ENCODE measurements at regions not wholly inside any gene's neighbourhood (a gene's known extent, or its start where the extent isn't known, plus 50 kb on each side); places are given as distances from the start of the nearest gene placed in this dataset.

DNA sequence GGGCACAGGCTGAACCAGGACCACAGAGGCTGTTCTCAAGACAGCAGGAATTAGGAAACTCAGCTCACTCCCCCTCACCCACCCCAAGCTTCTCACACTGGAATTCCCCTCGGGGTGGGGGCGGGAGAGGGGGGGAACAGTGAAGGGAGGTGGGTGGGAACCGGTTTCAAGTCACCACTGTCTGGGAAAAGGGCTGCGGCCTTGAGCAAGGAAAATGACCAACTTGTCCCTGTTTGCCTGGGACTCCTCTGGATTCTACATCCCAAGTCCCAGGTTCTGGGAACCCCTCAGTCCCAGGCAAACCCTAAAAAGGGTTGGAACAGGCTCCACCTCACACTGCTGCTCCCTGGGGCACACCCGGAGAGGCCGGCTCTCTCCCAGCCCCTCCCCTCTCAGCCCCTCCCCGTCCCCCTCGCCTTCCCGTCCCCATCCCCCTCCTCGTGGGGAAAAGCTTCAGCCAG, 230.7 kb downstream of the TFAP2C start:
- Mint-ChIP-seq H3K9me3 (no peaks in the 10 kb centered on the region), H3K4me3 (no peak overlapping the region), H3K27ac (no peak overlapping the region), H3K36me3 (ENCODE audit: low read depth) (no peaks in the 10 kb centered on the region), H3K4me1 (ENCODE audit: low read depth) (no peaks in the 10 kb centered on the region), H3K27me3 (ENCODE audit: low read depth) (peaks cover 13% of the 10 kb centered on the region)

DNA sequence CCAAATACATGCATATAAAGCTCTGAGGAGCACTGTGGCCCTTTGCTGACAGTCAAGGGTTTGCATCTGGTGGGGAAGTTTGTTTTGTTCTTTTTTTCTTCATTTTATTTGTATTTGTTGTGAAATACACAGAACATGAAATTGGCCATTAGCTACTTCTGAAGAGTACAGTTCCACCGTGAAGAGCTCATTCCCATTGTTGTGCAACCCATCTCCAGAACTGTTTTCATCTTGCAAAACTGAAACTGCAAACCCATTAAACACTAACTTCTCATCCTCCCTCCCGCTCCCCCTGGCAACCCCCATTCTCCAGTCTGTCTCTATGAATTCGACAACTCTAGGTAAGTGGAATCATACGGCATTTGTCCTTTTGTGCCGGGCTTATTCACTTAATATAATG, 231.3 kb downstream of the TFAP2C start:
- Mint-ChIP-seq H3K9me3 (no peaks in the 10 kb centered on the region), H3K27me3 (ENCODE audit: low read depth) (peaks cover 13% of the 10 kb centered on the region), H3K4me1 (ENCODE audit: low read depth) (no peaks in the 10 kb centered on the region), H3K36me3 (ENCODE audit: low read depth) (no peaks in the 10 kb centered on the region), H3K4me3 (no peak overlapping the region), H3K27ac (no peak overlapping the region)

DNA sequence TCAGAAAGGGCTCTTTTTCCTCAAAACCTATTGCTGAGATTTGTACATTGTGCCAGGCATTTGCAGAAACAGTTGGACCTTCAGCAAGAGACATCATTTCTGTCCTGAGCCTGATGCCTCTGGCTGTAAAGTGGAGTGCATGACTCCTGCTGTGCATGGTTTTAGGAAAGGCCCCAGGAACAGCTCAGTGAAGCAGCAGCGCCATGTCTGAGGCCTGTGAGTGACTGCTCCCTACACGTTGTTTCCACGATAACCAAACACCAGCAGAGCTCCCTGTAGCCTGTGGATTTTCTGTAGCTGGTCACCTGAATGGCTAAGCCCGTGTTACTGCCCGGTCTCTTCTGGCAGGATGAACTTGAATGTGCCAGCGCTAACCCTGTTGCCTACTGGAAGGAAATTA, 232.5 kb downstream of the TFAP2C start:
- Mint-ChIP-seq H3K9me3 (no peaks in the 10 kb centered on the region), H3K27ac (no peak overlapping the region), H3K27me3 (ENCODE audit: low read depth) (peaks cover 13% of the 10 kb centered on the region), H3K4me1 (ENCODE audit: low read depth) (no peaks in the 10 kb centered on the region), H3K36me3 (ENCODE audit: low read depth) (no peaks in the 10 kb centered on the region), H3K4me3 (no peak overlapping the region)

- H3K36me3 Mint-ChIP-seq (ENCODE audit: low read depth) = no peaks in the 10 kb centered on the region
- H3K4me3 Mint-ChIP-seq = no peak overlapping the region
- H3K27ac Mint-ChIP-seq = no peak overlapping the region
- no peaks in the 10 kb centered on the region for H3K9me3 Mint-ChIP-seq
- H3K27me3 Mint-ChIP-seq (ENCODE audit: low read depth) = peaks cover 13% of the 10 kb centered on the region
- H3K4me1 Mint-ChIP-seq (ENCODE audit: low read depth) = no peaks in the 10 kb centered on the region
These were observed 235.9 kb downstream of the TFAP2C start for GRCh38 chr20:56865055-56865454.

- Mint-ChIP-seq H3K4me1 (ENCODE audit: low read depth) (no peaks in the 10 kb centered on the region), H3K4me3 (no peak overlapping the region), H3K9me3 (no peaks in the 10 kb centered on the region), H3K27ac (no peak overlapping the region), H3K36me3 (ENCODE audit: low read depth) (no peaks in the 10 kb centered on the region), H3K27me3 (ENCODE audit: low read depth) (peaks cover 5% of the 10 kb centered on the region)
These were observed 238.0 kb downstream of the TFAP2C start for GRCh38 chr20:56867128-56867527.

DNA sequence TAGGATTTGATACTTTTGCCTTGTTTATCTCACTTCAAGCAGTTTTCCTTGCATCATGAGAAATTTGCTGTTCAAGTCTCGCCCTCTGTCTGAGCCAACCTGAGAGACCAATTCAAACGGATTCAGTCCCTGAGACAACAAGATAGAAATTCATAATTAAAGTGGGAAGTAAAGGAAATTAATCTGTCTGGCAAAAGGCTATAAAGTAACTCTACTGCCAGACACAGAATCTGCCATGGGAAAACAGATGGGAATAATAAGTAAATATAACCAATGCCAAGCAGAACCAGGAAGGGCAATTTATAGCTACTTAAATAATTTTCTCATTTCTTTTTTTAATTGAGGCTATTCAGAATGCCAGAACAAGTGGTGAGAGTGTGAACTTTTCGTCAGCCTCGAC, 239.6 kb downstream of the TFAP2C start:
- H3K9me3 Mint-ChIP-seq = no peaks in the 10 kb centered on the region
- H3K4me3 Mint-ChIP-seq = no peak overlapping the region
- no peaks in the 10 kb centered on the region for H3K36me3 Mint-ChIP-seq (ENCODE audit: low read depth)
- no peaks in the 10 kb centered on the region for H3K4me1 Mint-ChIP-seq (ENCODE audit: low read depth)
- H3K27me3 Mint-ChIP-seq (ENCODE audit: low read depth) = peaks cover 4% of the 10 kb centered on the region
- H3K27ac Mint-ChIP-seq = no peak overlapping the region

GRCh38 chr20:56870271-56870670, 241.2 kb downstream of the TFAP2C start:
- Mint-ChIP-seq H3K27ac (no peak overlapping the region), H3K4me3 (no peak overlapping the region), H3K9me3 (no peaks in the 10 kb centered on the region), H3K36me3 (ENCODE audit: low read depth) (no peaks in the 10 kb centered on the region), H3K27me3 (ENCODE audit: low read depth) (no peaks in the 10 kb centered on the region), H3K4me1 (ENCODE audit: low read depth) (no peaks in the 10 kb centered on the region)

DNA sequence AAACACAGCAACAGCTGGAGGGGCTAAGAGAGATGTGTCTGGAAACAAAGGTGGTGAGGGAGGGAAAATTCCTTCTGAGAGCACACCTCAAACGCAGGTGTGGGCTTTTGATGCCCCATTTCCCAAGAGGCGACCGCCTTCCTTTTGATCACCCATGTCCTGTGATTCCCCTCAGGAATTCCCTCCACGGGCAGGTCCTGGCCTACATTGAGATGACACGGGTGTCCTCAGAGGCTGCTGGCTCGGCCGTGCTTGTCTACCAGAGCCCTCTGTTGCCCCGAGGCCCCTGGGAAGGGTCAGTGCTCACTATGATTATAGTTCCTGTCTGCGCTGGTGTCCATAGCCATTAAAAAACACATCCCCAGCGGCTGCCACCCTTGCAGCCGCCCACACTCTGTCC, 242.6 kb downstream of the TFAP2C start:
- Mint-ChIP-seq H3K4me1 (ENCODE audit: low read depth) (no peaks in the 10 kb centered on the region), H3K27me3 (ENCODE audit: low read depth) (no peaks in the 10 kb centered on the region), H3K27ac (no peak overlapping the region), H3K9me3 (no peaks in the 10 kb centered on the region), H3K4me3 (no peak overlapping the region), H3K36me3 (ENCODE audit: low read depth) (no peaks in the 10 kb centered on the region)

DNA sequence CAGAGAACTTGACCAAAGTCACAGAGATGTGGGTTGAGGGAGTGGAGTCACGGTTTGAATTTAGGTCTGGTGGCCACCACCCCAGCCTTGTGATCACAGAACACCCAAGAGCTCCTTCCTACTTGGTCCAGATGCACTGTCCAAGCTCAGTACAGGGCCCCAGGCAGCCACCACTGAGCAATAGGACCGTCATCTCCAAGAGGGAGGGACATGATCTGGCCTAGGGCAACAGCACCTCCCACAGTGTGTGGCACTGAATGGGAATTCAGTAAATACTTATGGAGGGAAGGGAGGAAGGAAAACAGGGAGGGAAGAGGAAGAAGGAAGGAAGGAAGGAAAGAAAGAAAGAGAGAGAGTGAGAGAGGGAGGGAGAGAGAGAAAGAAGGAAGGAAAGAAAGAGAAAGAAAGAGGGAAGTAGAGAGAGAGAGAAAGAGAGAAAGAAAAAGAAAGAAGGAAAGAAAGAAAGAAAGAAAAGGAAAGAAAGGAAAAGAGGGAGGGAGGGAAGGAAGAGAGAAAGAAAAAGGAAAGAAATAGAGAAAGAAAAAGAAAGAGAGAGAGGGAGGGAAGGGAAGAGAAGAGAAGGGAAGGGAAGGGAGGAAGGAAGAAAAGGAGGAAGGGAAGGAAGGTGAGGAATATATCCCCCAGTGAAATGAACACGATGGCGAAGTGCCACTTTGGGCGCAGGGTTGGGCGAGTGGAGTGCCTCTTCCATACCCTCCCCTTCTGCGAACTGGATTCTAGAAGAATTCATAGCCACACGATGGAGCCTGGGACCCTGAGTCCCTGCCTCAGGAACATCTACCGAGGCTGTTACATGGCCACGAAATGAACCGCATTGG, 243.7 kb downstream of the TFAP2C start:
- Mint-ChIP-seq H3K27ac (no peak overlapping the region), H3K36me3 (ENCODE audit: low read depth) (no peaks in the 10 kb centered on the region), H3K9me3 (no peaks in the 10 kb centered on the region), H3K27me3 (ENCODE audit: low read depth) (no peaks in the 10 kb centered on the region), H3K4me1 (ENCODE audit: low read depth) (no peaks in the 10 kb centered on the region), H3K4me3 (no peak overlapping the region)

DNA sequence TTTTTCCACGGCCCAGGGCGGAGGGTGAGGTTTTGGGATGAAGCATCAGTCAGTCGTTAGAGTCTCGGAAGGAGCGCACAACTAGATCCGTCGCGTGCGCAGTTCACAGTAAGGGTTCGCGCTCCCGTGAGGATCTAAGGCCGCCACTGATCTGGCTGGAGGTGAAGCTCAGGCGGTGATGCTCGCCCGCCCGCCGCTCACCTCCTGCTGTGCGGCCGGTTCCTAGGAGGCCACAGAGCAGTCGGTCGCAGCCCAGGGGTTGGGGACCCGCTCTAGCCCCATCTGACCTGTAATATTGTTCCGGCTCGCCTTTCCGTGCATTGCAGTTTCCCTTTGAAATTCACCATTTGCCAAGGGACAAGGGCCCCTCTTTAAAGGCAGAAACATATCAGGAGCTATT, 244.7 kb downstream of the TFAP2C start:
- H3K4me1 Mint-ChIP-seq (ENCODE audit: low read depth) = no peaks in the 10 kb centered on the region
- H3K27me3 Mint-ChIP-seq (ENCODE audit: low read depth) = no peaks in the 10 kb centered on the region
- no peak overlapping the region for H3K4me3 Mint-ChIP-seq
- no peaks in the 10 kb centered on the region for H3K9me3 Mint-ChIP-seq
- no peaks in the 10 kb centered on the region for H3K36me3 Mint-ChIP-seq (ENCODE audit: low read depth)
- H3K27ac Mint-ChIP-seq = no peak overlapping the region

DNA sequence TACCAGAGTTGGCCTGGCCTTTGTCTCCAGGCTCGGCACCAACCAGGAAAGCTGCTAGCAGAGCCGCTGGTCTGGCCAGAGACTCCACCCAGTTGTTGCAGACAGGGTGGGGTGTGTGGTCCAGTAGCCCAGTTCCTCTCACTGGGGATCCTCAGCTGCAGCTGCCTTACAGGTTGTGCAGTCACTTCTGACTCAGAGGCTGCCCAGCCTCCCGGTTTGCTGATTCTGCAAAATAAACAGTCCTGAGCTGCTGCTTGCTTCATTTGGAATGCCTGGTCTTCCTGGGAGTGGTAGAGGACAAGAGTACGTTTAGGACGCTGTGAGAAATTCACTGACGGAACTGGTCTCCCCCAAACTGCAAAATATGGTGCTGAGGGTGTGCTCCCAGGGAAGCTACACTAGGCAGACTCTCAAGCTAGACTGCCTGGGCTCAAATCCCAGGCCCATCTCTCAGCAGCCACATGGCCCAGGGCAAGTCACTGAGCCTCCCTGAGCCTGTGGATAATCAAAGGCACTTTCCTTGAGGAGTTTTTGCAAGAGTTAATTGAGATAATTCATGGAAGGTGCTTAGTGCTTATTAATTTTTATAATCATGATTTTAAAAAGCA, 246.1 kb downstream of the TFAP2C start:
- Mint-ChIP-seq H3K27me3 (ENCODE audit: low read depth) (no peaks in the 10 kb centered on the region), H3K4me1 (ENCODE audit: low read depth) (no peaks in the 10 kb centered on the region), H3K4me3 (no peak overlapping the region), H3K27ac (no peak overlapping the region), H3K9me3 (no peaks in the 10 kb centered on the region), H3K36me3 (ENCODE audit: low read depth) (no peaks in the 10 kb centered on the region)

DNA sequence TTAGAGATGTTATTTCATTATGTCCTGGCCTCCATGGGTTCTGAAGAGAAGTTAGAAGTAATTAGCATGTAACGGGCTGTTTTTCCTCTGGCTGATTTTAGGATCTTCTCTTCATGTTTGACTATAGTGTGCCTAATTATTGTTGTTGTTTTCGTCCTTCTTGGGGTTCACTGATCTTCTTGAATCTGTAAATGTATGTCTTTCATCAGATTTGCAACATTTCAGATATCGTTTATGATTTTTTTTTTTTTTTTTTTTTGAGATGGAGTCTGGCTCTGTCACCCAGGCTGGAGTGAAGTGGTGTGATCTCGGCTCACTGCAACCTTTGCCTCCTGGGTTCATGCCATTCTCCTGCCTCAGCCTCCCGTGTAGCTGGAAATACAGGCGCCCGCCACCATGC, 246.7 kb downstream of the TFAP2C start:
- H3K9me3 Mint-ChIP-seq = no peaks in the 10 kb centered on the region
- no peaks in the 10 kb centered on the region for H3K36me3 Mint-ChIP-seq (ENCODE audit: low read depth)
- no peaks in the 10 kb centered on the region for H3K27me3 Mint-ChIP-seq (ENCODE audit: low read depth)
- no peaks in the 10 kb centered on the region for H3K4me1 Mint-ChIP-seq (ENCODE audit: low read depth)
- H3K27ac Mint-ChIP-seq = no peak overlapping the region
- H3K4me3 Mint-ChIP-seq = no peak overlapping the region

GRCh38 chr20:56885521-56885920, 256.4 kb downstream of the TFAP2C start:
- H3K4me3 Mint-ChIP-seq = no peak overlapping the region
- H3K36me3 Mint-ChIP-seq (ENCODE audit: low read depth) = no peaks in the 10 kb centered on the region
- H3K4me1 Mint-ChIP-seq (ENCODE audit: low read depth) = no peaks in the 10 kb centered on the region
- no peak overlapping the region for H3K27ac Mint-ChIP-seq
- H3K27me3 Mint-ChIP-seq (ENCODE audit: low read depth) = no peaks in the 10 kb centered on the region
- H3K9me3 Mint-ChIP-seq = no peaks in the 10 kb centered on the region

- peaks cover 9% of the 10 kb centered on the region for H3K9me3 Mint-ChIP-seq
- H3K36me3 Mint-ChIP-seq (ENCODE audit: low read depth) = no peaks in the 10 kb centered on the region
- no peak overlapping the region for H3K4me3 Mint-ChIP-seq
- no peak overlapping the region for H3K27ac Mint-ChIP-seq
- peaks cover 2% of the 10 kb centered on the region for H3K4me1 Mint-ChIP-seq (ENCODE audit: low read depth)
- no peaks in the 10 kb centered on the region for H3K27me3 Mint-ChIP-seq (ENCODE audit: low read depth)
These were observed 260.9 kb downstream of the TFAP2C start for GRCh38 chr20:56890011-56890410.

GRCh38 chr20:56893226-56893917, 264.3 kb downstream of the TFAP2C start:
- Mint-ChIP-seq H3K9me3 (peaks cover 14% of the 10 kb centered on the region), H3K4me3 (no peak overlapping the region), H3K27ac (peak overlapping the region; percentile 52), H3K4me1 (ENCODE audit: low read depth) (peaks cover 2% of the 10 kb centered on the region), H3K36me3 (ENCODE audit: low read depth) (no peaks in the 10 kb centered on the region), H3K27me3 (ENCODE audit: low read depth) (no peaks in the 10 kb centered on the region)

Data from T-helper 1 cell treated with Interleukin-12 subunit alpha and Interleukin-12 subunit beta and Interleukin-4 antibody, amounts not matched to agents 30 μg/mL and 1 μg/mL, for 36 hours (primary cell).